ENCODE measurements at regions not wholly inside any gene's neighbourhood (a gene's known extent, or its start where the extent isn't known, plus 50 kb on each side); places are given as distances from the start of the nearest gene placed in this dataset.

GRCh38 chr14:95402176-95402575, 82.5 kb upstream of the CLMN start:
- Histone ChIP-seq H3K36me3 (ENCODE audit: control insufficient read depth, insufficient read depth, low read length) (no peaks in the 10 kb centered on the region), H3K4me3 (ENCODE audit: insufficient read depth, low read depth, low read length) (no peak overlapping the region), H3K27me3 (ENCODE audit: control insufficient read depth, insufficient read depth, low read length, poor library complexity, severe bottlenecking) (no peaks in the 10 kb centered on the region), H3K4me1 (ENCODE audit: control insufficient read depth, insufficient read depth, low read length) (no peaks in the 10 kb centered on the region), H3K27ac (ENCODE audit: insufficient read depth, low read depth, low read length, poor library complexity, severe bottlenecking) (no peak overlapping the region), H3K9me3 (ENCODE audit: control insufficient read depth, low read length) (no peaks in the 10 kb centered on the region)
- WGBS, 2 experiments, result 88% methylated on average over 2 of the region's 2 CpGs; no CpG with 5 or more reads in 1 of the 2 experiments

GRCh38 chr14:95398630-95399547, 79.2 kb upstream of the CLMN start:
- no peaks in the 10 kb centered on the region for H3K36me3 ChIP-seq (ENCODE audit: control insufficient read depth, insufficient read depth, low read length)
- H3K27me3 ChIP-seq (ENCODE audit: control insufficient read depth, insufficient read depth, low read length, poor library complexity, severe bottlenecking), result no peaks in the 10 kb centered on the region
- no peaks in the 10 kb centered on the region for H3K9me3 ChIP-seq (ENCODE audit: control insufficient read depth, low read length)
- no peak overlapping the region for H3K4me3 ChIP-seq (ENCODE audit: insufficient read depth, low read depth, low read length)
- H3K27ac ChIP-seq (ENCODE audit: insufficient read depth, low read depth, low read length, poor library complexity, severe bottlenecking), result no peak overlapping the region
- 93 to 95% methylated on average over 14 to 15 of the region's 15 CpGs for WGBS, 2 experiments
- no peaks in the 10 kb centered on the region for H3K4me1 ChIP-seq (ENCODE audit: control insufficient read depth, insufficient read depth, low read length)

GRCh38 chr14:95397325-95397724, 77.6 kb upstream of the CLMN start:
- 97 to 98% methylated on average over 6 of the region's 6 CpGs for WGBS, 2 experiments

GRCh38 chr14:95396221-95396620, 76.5 kb upstream of the CLMN start:
- Histone ChIP-seq H3K27me3 (ENCODE audit: control insufficient read depth, insufficient read depth, low read length, poor library complexity, severe bottlenecking) (no peaks in the 10 kb centered on the region), H3K4me3 (ENCODE audit: insufficient read depth, low read depth, low read length) (no peak overlapping the region), H3K27ac (ENCODE audit: insufficient read depth, low read depth, low read length, poor library complexity, severe bottlenecking) (no peak overlapping the region), H3K36me3 (ENCODE audit: control insufficient read depth, insufficient read depth, low read length) (no peaks in the 10 kb centered on the region), H3K4me1 (ENCODE audit: control insufficient read depth, insufficient read depth, low read length) (no peaks in the 10 kb centered on the region), H3K9me3 (ENCODE audit: control insufficient read depth, low read length) (no peaks in the 10 kb centered on the region)
- 92 to 97% methylated on average over 4 of the region's 4 CpGs for WGBS, 2 experiments

More at GRCh38 chr14:95397325-95397724, 77.6 kb upstream of the CLMN start:
- Histone ChIP-seq H3K4me1 (ENCODE audit: control insufficient read depth, insufficient read depth, low read length) (no peaks in the 10 kb centered on the region), H3K9me3 (ENCODE audit: control insufficient read depth, low read length) (no peaks in the 10 kb centered on the region), H3K27ac (ENCODE audit: insufficient read depth, low read depth, low read length, poor library complexity, severe bottlenecking) (no peak overlapping the region), H3K36me3 (ENCODE audit: control insufficient read depth, insufficient read depth, low read length) (no peaks in the 10 kb centered on the region), H3K27me3 (ENCODE audit: control insufficient read depth, insufficient read depth, low read length, poor library complexity, severe bottlenecking) (no peaks in the 10 kb centered on the region), H3K4me3 (ENCODE audit: insufficient read depth, low read depth, low read length) (no peak overlapping the region)

- Histone ChIP-seq H3K4me3 (ENCODE audit: insufficient read depth, low read depth, low read length) (no peak overlapping the region), H3K4me1 (ENCODE audit: control insufficient read depth, insufficient read depth, low read length) (no peaks in the 10 kb centered on the region), H3K27me3 (ENCODE audit: control insufficient read depth, insufficient read depth, low read length, poor library complexity, severe bottlenecking) (no peaks in the 10 kb centered on the region), H3K9me3 (ENCODE audit: control insufficient read depth, low read length) (no peaks in the 10 kb centered on the region), H3K36me3 (ENCODE audit: control insufficient read depth, insufficient read depth, low read length) (no peaks in the 10 kb centered on the region), H3K27ac (ENCODE audit: insufficient read depth, low read depth, low read length, poor library complexity, severe bottlenecking) (no peak overlapping the region)
- 84 to 87% methylated on average over 6 of the region's 6 CpGs for WGBS, 2 experiments
Measured at GRCh38 chr14:95395098-95395737, 75.5 kb upstream of the CLMN start.

GRCh38 chr14:95394297-95395097, 74.8 kb upstream of the CLMN start:
- no peaks in the 10 kb centered on the region for H3K9me3 ChIP-seq (ENCODE audit: control insufficient read depth, low read length)
- H3K4me1 ChIP-seq (ENCODE audit: control insufficient read depth, insufficient read depth, low read length), result no peaks in the 10 kb centered on the region
- H3K27me3 ChIP-seq (ENCODE audit: control insufficient read depth, insufficient read depth, low read length, poor library complexity, severe bottlenecking), result no peaks in the 10 kb centered on the region
- no peak overlapping the region for H3K27ac ChIP-seq (ENCODE audit: insufficient read depth, low read depth, low read length, poor library complexity, severe bottlenecking)
- WGBS, 2 experiments, result 90 to 91% methylated on average over 3 of the region's 3 CpGs
- no peaks in the 10 kb centered on the region for H3K36me3 ChIP-seq (ENCODE audit: control insufficient read depth, insufficient read depth, low read length)
- no peak overlapping the region for H3K4me3 ChIP-seq (ENCODE audit: insufficient read depth, low read depth, low read length)

- Histone ChIP-seq H3K27me3 (ENCODE audit: control insufficient read depth, insufficient read depth, low read length, poor library complexity, severe bottlenecking) (no peaks in the 10 kb centered on the region), H3K36me3 (ENCODE audit: control insufficient read depth, insufficient read depth, low read length) (no peaks in the 10 kb centered on the region), H3K4me3 (ENCODE audit: insufficient read depth, low read depth, low read length) (no peak overlapping the region), H3K27ac (ENCODE audit: insufficient read depth, low read depth, low read length, poor library complexity, severe bottlenecking) (no peak overlapping the region), H3K4me1 (ENCODE audit: control insufficient read depth, insufficient read depth, low read length) (no peaks in the 10 kb centered on the region), H3K9me3 (ENCODE audit: control insufficient read depth, low read length) (no peaks in the 10 kb centered on the region)
- 93% methylated on average over 4 to 5 of the region's 5 CpGs for WGBS, 2 experiments
Measured at GRCh38 chr14:95392841-95393240, 73.1 kb upstream of the CLMN start.

- H3K9me3 ChIP-seq (ENCODE audit: control insufficient read depth, low read length), result no peaks in the 10 kb centered on the region
- WGBS, 2 experiments, result 88 to 93% methylated on average over 2 of the region's 2 CpGs
Measured at GRCh38 chr14:95391331-95391730, 71.6 kb upstream of the CLMN start.

GRCh38 chr14:95389471-95390011, 69.8 kb upstream of the CLMN start:
- Histone ChIP-seq H3K27ac (ENCODE audit: insufficient read depth, low read depth, low read length, poor library complexity, severe bottlenecking) (no peak overlapping the region), H3K36me3 (ENCODE audit: control insufficient read depth, insufficient read depth, low read length) (no peaks in the 10 kb centered on the region), H3K4me1 (ENCODE audit: control insufficient read depth, insufficient read depth, low read length) (peaks cover 8% of the 10 kb centered on the region), H3K27me3 (ENCODE audit: control insufficient read depth, insufficient read depth, low read length, poor library complexity, severe bottlenecking) (no peaks in the 10 kb centered on the region), H3K4me3 (ENCODE audit: insufficient read depth, low read depth, low read length) (no peak overlapping the region), H3K9me3 (ENCODE audit: control insufficient read depth, low read length) (no peaks in the 10 kb centered on the region)
- 96 to 98% methylated on average over 9 of the region's 9 CpGs for WGBS, 2 experiments

More at GRCh38 chr14:95391331-95391730, 71.6 kb upstream of the CLMN start:
- no peaks in the 10 kb centered on the region for H3K27me3 ChIP-seq (ENCODE audit: control insufficient read depth, insufficient read depth, low read length, poor library complexity, severe bottlenecking)
- H3K36me3 ChIP-seq (ENCODE audit: control insufficient read depth, insufficient read depth, low read length), result no peaks in the 10 kb centered on the region
- H3K4me1 ChIP-seq (ENCODE audit: control insufficient read depth, insufficient read depth, low read length), result peaks cover 3% of the 10 kb centered on the region
- no peak overlapping the region for H3K27ac ChIP-seq (ENCODE audit: insufficient read depth, low read depth, low read length, poor library complexity, severe bottlenecking)
- H3K4me3 ChIP-seq (ENCODE audit: insufficient read depth, low read depth, low read length), result no peak overlapping the region

Data from ectodermal cell (in vitro differentiated cells).